GM12872 (cell line): ENCODE measurements at regions not wholly inside any gene's neighbourhood (a gene's known extent, or its start where the extent isn't known, plus 50 kb on each side); places are given as distances from the start of the nearest gene placed in this dataset.

Experiments
- CTCF ChIP-seq: IDR thresholded peaks from 3 replicates; pipeline ENCODE4 v1.5.1; 2011; ENCODE audit warnings: low read depth, mild to moderate bottlenecking, low read length, moderate library complexity; ENCODE audit not compliant: insufficient read depth

GRCh38 chr17:55561316-55561972 lies 50.2 kb upstream of the SMIM36 start:
- no peak for TF ChIP-seq CTCF
